NCI-H69 (cell line): ENCODE measurements at regions not wholly inside any gene's neighbourhood (a gene's known extent, or its start where the extent isn't known, plus 50 kb on each side); places are given as distances from the start of the nearest gene placed in this dataset.
A peak's percentile ranks its signal among the peaks of the same experiment; 100 is the strongest.

ENCODE experiments used
- DNase-seq: peaks from one replicate; lab custom pipeline; 2025; lab: John Stamatoyannopoulos, UW

DNA sequence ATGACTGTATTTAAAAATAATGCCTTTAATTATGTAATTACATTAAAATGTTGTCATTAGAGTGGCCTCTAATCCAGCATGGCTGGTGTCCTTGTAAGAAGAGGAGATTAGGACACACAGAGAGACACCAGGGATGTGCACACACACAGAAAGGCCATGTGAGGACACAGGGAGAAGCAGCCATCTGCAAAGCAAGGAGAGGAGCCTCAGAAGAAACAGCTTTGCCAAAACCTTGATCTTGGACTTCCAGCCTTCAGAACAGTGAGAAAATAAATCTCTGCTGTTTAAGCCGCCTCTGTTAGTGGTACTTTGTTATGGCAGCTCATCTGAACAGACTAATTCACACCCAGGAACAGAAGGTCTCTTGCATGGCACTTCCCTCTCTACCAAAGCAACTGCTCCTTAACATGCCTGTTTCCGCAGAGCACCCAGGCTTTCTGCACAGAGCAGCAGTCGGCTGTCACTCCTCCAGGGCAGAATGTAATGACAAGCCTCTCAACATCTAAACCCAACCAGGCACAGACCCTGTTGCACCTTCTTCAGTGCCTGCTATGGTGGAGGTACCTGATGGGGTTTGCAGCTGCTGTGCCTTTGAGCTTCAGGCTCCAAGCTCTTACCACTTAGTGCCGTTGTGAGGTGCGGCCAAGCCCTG lies 377.7 kb downstream of the TDRD15 start:
- DNase-seq, result no peak

DNA sequence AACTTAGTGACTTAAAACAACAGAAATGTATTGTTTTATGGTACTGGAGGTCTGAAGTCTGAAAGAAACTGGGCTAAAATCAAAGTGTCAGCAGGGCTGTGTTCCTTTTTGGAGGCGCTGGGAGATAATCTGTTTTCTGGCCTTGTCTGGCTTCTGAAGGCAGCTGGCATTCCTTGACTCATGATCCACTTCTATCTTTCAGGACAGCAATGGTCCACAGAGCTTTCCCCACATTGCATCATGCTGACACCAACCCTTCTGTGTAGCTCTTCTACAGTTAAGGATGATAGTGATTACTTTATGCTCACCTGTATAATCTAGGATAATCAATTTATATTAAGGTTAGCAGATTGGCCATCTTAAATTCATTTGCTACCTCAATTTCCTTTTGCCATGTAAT lies 392.1 kb downstream of the TDRD15 start:
- DNase-seq, result no peak

DNA sequence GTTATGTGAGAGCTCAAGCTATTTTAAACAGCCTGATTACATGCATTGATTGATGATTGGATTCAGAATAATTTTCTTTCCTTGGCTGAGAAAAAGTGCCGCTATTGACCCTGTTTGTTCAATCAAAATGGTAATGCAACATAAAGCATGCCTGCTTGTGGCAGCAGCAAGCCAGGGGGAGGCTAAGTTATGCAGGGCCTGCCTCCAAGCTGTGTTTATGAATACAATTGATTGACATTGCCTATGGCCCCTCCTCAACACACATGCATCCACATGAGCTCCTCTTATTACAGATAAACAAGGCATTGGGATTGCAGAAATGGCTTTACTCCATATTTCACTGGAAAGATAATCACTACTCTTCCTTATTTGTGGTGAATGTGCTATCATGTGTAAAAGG lies 395.6 kb downstream of the TDRD15 start:
- no peak for DNase-seq

DNA sequence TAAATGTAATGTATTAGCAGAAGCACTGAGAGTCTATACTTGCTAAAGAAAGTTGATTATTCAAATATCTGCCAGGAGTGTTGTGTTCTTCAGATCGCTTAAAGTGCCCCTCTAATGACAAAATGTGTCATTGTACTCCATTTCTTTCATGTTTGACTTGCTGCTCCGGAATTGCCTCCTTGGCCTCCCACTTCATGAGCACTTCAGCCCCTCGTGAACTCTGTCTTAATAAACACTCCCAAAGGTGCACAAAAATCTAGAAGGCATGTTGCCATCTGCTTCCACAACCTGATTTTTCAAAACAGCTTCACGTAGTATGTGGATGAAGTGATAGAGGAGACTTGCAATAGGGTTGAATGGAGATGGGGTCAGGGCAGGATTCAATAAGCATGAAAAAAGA lies 396.1 kb downstream of the TDRD15 start:
- DNase-seq, result no peak

DNA sequence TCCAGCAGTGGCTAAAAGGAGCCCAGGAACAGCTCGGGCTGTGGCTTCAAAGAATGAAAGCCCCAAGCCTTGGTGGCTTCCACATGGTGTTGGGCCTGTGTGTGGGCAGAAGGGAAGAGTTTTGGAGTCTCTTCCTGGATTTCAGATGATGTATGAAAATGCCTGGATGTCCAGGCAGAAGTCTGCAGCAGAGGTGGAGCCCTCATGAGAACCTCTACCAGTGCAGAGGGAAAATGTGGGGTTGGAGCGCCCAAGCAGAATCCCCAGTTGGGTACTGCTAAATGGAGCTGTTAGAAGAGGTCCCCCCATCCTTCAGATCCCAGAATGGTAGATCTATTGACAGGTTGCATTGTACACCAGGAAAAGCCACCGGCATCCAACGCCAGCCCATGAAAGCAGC lies 412.1 kb downstream of the TDRD15 start:
- DNase-seq, result no peak

DNA sequence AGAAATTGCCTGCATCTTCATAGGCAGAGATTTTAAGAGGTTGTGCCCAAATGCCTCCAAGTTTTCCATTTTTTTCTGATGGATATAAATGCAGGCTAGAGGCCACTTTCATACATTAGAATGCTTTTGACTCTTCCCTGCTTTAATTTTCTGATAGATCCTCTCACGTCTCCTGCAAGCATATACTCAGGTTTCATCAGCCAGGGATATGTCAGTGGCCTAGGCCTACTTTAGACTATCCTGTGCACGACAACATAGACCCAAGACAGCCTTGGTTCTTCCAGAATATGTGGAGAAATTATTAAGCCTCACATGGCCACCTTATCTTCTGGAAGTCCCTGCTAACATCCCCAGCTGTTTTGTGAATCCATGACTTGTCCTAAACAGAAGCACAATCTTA lies 415.9 kb downstream of the TDRD15 start:
- DNase-seq, result no peak

DNA sequence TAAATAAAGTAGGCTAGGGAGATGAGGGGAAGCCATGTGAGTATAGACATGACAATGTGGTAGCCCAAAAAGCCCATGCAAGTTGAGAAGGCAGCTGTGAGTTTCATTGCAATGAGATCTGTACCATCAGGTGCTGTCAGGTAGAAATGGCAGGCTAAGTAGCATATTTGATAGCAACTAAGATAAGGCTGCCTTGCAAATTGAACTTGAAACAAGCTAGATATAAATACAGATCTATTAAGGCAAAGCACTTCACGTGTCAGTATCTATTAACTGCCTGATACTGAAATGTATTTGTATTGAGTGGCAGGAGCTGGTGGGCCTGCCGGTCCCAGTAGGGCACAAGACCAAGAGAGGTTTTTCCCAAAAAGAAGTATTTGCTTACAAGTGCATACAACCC lies 419.9 kb downstream of the TDRD15 start:
- DNase-seq, result no peak

DNA sequence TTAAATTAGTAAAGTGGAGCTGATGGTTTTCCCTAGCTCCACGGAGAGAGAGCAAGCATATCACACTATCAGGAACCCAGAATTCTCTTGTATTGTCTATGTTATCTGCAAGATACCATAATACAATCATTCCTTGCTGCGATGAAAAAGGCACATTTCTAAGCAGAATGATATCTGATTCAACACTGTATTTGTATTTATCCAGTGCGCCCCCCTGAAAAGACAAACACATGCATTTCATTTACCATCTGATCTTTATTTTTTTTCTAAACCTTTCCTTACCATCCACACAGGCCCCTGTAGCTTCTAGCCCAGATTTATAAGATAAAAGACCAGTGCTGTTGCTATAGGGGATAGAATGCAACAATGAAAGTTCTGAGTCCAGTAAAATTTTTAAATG lies 420.6 kb downstream of the TDRD15 start:
- no peak for DNase-seq

DNA sequence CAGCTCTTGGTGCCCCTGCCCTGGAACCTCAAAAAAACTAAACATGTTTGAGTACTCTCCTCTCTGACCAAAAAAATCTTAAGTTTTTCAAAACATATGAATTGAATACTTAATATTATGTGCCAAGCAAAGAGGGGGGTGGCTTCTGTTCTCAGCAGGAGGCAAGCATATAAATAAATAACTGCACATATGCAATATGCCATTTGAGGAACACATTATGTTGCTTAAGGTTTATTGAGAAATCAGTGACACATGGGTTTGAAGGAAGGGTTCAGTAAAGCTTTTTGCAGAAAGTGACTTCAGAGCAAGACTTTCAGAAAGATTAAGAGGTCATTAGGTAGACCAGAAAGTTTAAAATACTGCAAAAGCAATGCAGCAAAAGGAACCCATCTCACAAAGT lies 429.2 kb downstream of the TDRD15 start:
- no peak for DNase-seq

DNA sequence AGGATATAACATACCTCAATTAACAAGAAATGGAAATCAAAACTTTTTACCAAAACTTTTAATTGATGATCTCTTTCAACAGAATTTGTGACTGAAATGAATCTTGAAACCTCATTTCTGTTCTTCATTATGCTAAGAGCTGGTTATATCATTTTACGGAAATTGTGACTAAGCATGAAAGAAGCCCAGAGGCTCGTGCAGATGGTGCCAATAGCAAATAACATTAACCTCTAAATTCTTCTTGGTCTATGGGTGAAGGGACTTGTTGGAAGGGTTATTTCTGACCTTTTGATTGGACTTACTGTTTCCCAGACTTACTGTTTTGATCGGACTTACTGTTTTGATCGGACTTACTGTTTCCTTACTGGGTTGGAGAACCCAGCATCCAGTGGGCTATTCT lies 435.6 kb downstream of the TDRD15 start:
- DNase-seq, result no peak

DNA sequence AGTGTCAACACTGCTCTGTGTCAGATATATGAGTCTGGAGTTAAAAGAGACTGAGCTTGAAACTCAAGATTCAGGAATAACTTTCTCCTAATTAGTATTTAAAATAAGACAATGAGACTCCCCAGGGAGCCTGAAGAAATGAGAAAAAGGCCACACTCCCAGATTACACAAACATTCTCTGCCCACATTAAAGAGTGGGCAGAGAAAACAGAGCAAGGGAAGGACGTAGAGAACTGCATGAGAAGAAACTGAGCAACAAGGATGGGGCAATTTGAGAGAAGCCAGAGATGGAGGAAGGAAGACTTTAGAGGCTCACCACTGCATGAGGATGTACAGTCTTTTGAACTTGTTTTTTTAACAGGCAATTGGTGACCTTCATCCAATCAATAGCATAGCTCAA lies 438.2 kb downstream of the TDRD15 start:
- no peak for DNase-seq

DNA sequence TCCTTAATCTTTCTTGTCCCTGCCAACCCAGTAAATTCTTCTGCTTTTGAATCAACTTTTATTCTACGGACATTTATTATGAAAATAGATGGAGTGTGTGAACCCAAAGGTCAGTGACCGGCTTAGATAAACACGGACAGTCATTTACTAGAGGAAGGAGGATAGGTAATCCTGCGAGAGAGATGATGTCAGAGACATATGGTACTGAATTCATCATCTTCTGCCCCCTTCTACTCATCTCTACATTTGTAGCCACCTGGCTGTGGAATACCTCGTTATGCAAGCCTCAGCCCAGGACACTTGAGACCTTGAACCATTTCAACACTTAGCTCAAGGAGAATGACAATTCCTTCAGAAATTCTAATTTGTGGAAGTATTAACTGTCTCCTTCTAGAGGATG lies 443.6 kb downstream of the TDRD15 start:
- no peak for DNase-seq

DNA sequence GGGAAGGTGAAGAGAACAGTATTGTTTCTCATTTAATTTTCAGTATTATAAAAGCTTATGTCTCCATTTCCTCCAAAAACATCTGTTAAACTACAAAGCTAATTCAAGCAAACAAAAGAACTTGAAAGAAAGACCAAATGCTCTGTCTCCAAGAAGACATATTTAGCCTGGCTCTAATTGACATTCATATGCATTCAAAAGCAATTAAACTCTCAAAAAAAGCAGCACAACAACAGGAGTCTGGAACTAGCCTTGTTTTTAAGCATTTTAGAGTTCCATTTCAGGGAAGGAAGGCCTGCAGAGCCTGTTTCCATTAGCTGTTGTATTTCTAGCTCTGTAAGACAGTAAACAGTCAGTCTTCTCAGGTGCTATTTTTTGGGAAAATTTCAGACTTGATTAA lies 447.9 kb downstream of the TDRD15 start:
- no peak for DNase-seq

DNA sequence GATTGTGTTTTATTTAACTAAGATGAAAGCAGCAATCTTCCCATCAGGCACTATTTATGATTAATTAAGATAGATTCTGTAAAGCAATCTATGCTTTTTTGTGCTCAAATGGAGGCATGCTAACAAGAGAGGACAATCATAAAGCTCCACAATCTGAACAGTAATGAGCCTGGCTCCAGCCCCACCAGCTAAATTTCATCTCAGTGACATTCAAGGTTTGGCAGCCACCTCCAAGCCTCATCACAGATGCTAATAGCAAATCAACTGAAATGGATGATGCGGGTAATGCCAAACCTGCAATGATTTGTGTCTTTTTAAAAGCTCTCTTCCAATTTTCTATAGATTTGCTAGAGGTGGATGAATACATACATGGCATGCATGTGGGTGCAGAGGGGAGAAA lies 456.6 kb downstream of the TDRD15 start:
- no peak for DNase-seq

DNA sequence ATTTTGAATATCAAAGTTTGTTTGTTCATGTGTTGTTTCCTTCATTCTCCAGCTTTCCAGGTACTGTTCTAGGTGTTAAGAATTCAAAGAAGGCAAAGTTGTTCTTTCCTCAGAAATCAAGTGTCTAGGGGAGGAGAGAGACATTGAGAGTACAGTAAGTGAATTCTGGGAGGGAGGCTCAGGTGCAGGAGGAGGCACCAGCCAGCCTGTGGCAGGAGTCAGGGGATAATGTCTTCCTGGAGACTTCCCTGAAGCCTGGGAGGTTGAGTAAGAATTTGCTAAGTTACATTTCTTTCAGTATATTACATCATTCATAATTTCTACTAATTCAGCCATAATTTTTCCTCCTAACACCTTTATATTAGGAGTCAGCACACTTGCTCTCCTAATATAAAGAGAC lies 462.1 kb downstream of the TDRD15 start:
- DNase-seq, result no peak

DNA sequence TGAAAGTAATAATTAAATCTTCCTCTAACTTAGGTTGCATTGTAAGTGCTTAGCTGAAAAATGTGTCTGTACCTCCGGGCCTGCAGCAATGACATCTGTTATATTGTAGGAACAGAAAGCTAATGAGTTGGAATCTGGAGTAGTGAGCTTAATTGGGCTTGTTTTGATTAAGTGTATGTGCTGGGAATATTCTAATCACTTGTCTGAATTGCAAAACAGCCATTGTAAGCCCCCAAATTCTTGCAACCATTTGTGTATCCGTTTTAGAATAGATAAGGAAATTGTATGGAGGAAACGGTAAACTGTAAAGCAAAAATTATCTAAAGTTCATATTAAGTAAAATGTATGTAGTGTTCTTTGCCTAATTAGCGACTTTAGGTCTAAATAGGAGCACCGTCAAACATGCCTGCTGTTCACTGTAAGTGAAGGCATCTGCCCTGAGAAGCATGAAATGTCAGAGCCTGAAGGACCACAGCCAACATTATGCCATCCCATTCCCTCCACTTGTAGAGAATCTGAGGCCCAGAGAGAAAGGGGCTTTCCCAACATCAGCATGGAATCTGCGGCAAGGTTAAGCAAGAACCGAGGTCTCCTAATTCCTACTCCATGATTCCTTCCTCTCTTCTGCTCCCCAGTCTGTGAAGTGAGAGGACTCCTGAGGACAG lies 466.4 kb downstream of the TDRD15 start:
- peak; percentile 1 for DNase-seq

DNA sequence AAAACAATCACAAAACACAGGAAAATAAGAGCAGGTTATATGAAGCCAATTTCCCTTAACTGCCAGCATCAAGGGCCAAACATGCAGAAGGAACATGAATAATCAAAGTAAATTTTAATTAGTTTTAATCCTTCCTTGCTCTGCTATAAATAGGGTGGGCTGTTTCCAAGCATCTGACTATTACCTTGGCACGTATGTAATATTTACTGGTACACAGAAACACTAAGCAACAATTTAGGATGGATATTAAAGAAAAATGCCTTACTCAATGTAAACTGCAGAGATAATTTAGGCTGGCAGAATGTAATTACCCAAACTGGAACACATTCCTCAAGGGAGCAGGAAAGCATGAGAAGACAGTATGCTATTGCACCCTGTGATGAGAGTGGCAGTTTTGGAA lies 468.2 kb downstream of the TDRD15 start:
- no peak for DNase-seq

DNA sequence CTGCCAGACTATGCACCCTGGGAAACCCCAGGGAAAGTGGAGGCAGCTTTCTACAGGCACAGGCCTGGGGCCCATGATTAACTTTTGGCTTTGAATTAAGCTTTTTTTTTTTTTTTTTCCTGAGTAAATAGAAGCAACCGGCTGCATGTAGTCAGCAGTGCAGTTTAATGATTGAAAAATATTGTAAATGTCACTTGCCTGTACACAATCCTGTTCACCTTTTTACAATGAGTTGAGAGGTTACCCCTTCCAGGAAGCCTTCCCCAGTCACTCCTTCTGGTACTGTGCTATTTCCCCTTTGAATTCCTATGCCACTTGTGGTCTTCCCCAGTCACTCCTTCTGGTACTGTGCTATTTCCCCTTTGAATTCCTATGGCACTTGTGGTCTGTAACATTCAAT lies 475.6 kb downstream of the TDRD15 start:
- DNase-seq, result no peak

DNA sequence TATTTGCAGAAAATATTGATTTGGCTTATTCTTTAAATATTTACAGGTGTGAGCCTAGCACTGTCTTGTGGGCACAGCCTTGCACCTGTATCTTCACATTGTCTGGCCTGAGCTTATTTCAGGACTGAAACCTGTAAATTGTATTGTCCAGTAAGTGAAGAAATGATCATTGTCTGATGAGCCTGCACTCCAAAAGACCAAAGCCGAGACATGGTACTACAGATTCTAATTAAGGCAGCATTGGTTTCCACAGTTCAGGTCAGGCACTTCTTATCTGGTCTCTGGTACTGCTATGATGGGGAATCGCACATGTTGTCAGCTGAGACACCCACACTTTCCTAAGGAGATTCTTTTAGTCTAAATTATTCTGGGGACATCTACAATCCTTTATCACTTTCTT lies 479.0 kb downstream of the TDRD15 start:
- no peak for DNase-seq

DNA sequence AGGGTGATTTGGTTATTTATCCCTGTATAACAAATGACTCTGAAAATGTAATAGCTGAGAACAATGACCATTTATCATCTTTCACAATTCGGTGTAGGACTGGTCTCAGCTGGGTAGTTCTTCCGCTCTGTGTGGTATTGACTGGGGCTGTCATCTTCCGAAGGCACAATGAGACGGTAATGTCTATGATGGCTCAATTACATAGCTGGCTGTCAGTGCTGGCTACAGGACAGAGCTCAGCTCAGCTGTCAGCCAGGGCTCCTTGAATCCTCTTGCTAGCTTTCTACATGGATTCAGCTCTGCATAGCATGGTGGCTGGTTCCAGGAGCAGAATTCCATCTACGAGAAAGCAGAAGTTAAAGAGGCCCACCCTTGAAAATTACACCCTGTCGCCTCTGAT lies 483.8 kb downstream of the TDRD15 start:
- no peak for DNase-seq

DNA sequence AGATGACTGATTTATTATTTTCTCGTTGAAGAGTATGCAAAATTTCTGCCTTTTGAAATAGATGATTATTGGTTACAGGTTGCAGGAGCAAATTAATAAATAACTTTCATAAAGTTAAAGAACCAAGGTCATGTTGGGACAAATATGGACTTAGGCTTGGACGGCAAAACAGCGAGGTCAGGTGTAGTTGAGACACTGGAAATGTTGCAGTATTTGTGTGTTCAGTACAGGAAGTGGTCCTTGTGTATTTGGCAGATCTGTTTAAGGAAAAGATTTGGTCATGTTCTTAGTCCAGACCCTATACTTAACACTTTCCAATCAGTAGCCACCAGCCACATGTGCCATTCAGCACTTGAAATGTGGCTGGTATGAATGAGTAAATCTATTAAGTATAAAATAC lies 486.5 kb downstream of the TDRD15 start:
- DNase-seq, result no peak

DNA sequence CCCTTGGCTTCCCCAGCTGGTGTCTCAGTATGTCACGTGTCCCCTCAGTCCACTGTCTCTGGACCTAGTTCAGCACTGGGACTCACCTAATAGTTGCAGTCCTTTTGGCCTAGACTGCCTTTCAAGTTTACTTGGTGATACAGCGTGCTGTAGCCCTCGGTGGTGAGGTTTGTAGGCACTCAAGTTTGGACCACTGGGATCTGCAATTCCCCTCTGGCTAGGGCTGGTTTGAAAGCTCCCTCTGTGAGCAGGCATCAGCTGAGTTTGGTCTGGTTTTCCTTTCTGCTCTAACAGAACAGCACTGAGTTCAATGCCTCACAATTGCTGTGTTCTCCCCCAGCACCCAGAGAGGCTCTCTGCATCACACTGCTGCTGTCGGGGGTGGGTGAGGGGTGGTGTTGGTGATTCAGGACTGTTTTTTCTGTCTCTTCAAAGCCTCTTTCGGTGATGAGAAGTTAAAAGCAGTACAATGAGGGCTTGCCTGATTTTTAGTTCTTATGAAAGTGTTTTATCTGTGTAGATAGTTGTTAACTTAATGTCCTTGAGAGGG lies 494.2 kb downstream of the TDRD15 start:
- DNase-seq, result no peak

DNA sequence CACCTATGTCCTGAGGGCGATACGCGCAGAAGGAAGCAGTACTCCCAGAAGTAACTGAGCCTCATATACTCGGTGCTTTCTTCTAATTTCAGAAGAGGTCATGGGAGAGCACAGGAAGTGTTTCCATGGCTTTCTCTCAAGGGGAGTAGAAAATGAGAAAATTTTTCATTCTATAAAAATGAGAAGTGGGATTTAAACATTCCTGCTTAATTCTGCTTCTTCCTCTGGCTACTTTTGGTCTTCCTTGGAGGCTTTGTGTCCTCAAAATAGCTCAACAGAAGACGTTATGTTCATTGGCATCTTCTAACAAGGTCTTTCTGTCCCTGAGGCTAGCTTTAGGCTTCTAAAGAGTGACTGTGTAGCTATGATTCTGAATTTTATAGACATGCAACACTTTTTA lies 497.0 kb downstream of the TDRD15 start:
- no peak for DNase-seq

DNA sequence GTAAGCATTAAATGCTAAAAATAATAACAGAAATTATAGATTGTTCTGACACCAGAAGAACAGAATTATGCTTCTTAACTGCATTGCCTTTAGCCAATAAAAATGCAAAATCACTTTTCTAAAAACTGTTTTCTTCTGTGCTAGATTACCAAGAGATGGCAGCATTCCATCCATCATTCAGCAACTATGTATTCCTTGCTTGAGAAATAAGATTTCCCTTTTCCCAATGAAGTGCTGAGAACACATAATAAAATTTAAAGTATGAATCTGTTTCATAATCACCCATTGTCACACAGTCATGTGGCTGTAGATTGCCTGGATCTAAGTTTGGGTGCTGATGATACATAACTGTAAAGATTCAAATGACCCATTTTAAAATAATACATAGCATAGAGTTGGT lies 504.2 kb downstream of the TDRD15 start:
- DNase-seq, result no peak
